Stimulated activated CD8-positive, alpha-beta memory T cell treated with anti-CD3 and anti-CD28 coated beads, Interleukin-7, amount 100 ng/mL, for 48 hours (primary cell): ENCODE measurements at regions not wholly inside any gene's neighbourhood (a gene's known extent, or its start where the extent isn't known, plus 50 kb on each side); places are given as distances from the start of the nearest gene placed in this dataset.
"Not testable (repeated sequence)": the region's sequence is repeated elsewhere in the genome, so short reads cannot be mapped to it uniquely, and the experiment has no call there.

Source experiments
- DNase-seq, 2 donors: peaks; one replicate each; pipeline ENCODE4 v3.0.0-alpha.2; 2020; ENCODE audit warnings: low read depth in 1 of 2; ENCODE audit errors: extremely low read depth in 1 of 2

DNA sequence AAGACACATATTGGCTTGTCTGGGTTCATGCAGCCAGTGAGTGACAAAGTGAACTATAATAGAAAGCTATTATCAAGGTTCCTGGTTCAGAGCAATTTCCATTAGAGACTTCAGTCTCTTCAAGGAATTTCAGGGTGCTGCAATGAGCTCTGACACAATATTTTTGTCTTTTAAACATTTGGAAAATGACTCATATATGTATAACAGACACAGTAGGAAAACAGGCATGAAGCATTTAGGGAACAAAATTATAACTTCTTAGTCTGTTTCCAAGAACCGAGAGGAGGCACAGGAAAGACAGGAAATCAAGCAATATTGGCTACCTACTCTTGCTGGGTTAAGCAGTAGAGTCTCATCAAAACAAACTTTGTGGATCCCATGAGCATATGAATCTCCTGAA, 170.4 kb downstream of the PTPRC start:
- no peak for DNase-seq

- DNase-seq, result no peak
Measured at GRCh38 chr1:198811449-198811848, 172.6 kb downstream of the PTPRC start.

- DNase-seq, result no peak
Measured at GRCh38 chr1:198823626-198824025, 184.8 kb downstream of the PTPRC start.

DNA sequence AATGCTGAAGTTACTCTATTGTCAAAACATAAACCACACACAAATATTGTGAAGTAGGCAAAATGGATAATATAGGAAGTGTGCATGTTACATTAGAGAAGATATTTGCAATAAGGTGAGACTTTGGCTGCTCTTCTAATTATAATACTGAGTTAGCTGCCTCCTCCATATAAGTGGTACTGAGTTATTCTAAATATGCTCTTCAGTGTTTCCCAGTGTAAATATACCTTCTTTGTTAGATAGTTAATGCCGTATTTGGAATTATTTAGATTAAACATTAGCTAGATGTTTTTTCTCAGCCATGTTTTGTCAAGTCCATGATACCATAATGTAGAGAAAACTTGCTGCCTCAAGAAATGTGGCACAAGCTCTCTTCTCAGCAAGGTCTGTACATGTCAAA, 186.4 kb downstream of the PTPRC start:
- no peak for DNase-seq

DNA sequence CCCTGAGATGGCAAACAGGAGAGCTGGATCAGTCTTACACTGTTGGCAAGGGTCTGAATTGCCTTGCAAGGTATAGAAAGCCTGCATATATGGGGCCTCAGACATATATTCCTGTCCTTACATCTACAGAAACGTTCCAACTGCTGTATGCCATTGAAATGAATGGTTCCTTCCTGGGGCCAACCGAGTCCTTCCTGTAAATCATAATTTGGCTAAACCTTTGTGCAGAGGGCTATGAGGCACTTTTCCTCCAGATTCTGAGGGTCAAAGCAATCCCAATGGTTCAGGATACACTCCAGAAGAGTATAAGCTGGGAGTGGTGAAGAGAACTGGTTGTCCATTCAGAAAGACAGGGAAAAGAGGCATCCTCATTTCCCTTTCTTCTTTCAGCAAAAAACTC, 190.5 kb downstream of the PTPRC start:
- no peak for DNase-seq

GRCh38 chr1:198829944-198830343, 191.1 kb downstream of the PTPRC start:
- DNase-seq, result no peak

GRCh38 chr1:198830412-198830811, 191.6 kb downstream of the PTPRC start:
- no peak for DNase-seq

GRCh38 chr1:198833706-198834503, 195.1 kb downstream of the PTPRC start:
- DNase-seq, result no peak

- DNase-seq, result no peak
Measured at GRCh38 chr1:198837278-198838021, 198.6 kb downstream of the PTPRC start.

GRCh38 chr1:198838022-198838342, 199.1 kb downstream of the PTPRC start:
- DNase-seq, result no peak

DNA sequence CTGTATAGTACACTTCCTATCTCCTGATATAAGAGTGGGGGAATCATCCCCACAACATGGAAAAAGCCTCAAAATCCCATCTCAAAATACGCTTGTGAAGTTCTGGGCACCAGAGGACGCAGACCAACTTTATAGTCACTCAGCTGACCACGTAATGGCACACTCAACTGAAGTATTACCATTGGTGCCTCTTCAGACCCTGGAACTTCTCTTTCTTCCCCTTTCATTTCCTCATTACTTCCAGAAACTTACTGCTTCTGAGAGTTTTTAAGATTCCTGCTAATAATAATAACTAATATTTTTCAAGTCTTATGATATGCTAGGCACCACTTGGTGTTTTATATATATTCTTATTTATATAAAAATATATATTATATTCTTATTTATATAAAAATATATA, 202.6 kb downstream of the PTPRC start:
- no peak for DNase-seq

GRCh38 chr1:198842686-198843085, 203.8 kb downstream of the PTPRC start:
- no peak for DNase-seq

- DNase-seq, result no peak
Measured at GRCh38 chr1:198845271-198845670, 206.4 kb downstream of the PTPRC start.

GRCh38 chr1:198845851-198846250, 207.0 kb downstream of the PTPRC start:
- no peak for DNase-seq

- DNase-seq, result no peak
Measured at GRCh38 chr1:198846556-198846955, 207.7 kb downstream of the PTPRC start.

GRCh38 chr1:198848206-198848605, 209.4 kb downstream of the PTPRC start:
- no peak for DNase-seq

DNA sequence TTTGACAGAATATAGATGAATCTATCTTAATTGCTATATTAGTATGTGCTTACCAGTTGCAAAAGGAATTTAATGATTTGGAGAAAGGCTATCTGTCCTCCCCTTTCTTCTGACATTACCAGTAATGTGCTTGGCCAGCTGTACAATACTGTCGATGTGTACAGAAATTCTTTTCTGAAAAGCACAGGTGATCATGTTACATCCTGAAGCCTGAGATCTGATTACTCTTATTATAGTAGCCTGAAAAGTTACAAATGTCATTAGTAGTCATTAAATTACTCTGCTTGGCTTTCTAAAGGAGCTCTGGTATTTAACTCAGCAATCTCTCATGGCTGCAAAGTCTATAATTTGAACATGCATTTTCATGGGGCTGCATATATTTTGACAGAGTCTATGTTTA, 209.8 kb downstream of the PTPRC start:
- DNase-seq, result no peak

DNA sequence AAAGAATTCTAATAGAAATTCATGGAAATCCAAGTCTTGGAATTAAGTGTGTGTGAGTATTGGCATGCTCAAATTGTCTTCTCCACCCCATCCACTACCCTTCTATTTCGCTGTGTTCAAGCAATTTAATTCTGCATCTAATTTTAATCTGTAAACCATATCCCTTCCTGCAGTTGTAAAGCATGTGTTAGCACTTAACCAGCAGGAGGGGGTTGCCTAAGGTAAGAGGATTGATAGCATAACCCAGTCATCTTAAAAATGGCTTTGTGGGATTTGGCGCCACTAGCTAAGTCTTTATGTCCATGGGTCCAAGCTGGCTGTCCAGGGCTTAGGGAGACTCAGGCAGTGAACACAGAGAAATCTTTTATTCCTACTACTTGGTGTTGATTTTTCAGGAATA, 210.3 kb downstream of the PTPRC start:
- DNase-seq, result no peak

- no peak for DNase-seq
Measured at GRCh38 chr1:198850196-198850595, 211.4 kb downstream of the PTPRC start.

DNA sequence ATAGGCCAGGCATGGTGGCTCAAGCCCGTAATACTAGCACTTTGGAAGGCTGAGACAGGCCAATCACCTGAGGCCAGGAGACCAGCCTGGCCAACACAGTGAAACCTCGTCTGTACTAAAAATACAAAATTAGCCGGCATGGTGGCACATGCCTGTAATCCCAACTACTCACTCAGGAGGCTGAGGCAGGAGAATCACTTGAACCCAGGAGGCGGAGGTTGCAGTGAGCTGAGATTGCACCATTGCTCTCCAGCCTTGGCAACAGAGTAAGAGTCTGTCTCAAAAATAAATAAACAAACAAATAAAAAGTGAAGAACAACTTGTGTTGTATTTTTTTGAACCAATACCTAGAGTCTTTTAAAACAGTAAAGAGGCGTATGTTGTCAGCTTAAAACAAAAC, 212.1 kb downstream of the PTPRC start:
- not testable (repeated sequence) for DNase-seq

- no peak for DNase-seq
Measured at GRCh38 chr1:198856601-198857000, 217.8 kb downstream of the PTPRC start.

DNA sequence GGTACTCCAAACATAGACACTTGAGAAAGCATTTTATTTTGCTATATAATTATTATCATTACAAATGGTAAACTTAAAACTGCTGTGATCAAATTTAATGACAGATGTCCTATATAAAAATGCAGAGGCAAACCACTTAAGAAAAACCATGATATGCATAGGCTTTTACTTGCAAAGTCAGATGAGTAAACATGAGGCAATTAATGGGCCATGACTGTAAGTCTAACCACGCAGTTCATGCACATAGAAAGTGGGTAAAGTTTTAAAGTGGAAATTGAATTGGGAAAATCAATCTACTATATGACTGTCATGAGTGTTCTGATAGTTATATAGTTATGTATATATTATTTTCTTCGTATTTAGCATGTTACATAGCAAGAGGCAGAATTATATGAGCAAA, 219.2 kb downstream of the PTPRC start:
- no peak for DNase-seq

DNA sequence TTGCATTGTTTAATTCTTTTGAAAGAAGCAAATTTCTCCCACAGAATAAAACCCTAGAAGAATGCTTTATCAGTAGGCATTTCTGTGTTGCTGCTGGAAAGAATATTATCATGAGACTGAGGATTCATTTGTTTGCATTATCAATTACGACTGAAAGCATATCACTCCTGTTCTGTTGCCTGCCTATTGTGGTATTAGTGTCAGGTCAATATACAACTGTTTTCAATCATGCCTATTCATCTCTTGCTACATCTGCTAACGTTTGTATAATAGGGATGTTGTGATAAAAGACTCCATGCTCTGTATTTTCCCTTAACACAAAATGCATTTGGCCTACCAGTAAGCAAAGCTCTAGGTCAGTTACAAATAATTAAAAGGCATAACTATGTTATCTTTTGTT, 221.5 kb downstream of the PTPRC start:
- DNase-seq, result no peak
